T-helper 2 cell treated with Interferon-gamma antibody and Interleukin-4, amounts not matched to agents 5 μg/mL and 100 μg/mL, for 36 hours (primary cell): ENCODE measurements at regions not wholly inside any gene's neighbourhood (a gene's known extent, or its start where the extent isn't known, plus 50 kb on each side); places are given as distances from the start of the nearest gene placed in this dataset.

Source experiments
- DNase-seq: peaks from one replicate; pipeline ENCODE4 v3.0.0; 2021; ENCODE audit warnings: low spot score
- H3K27ac Mint-ChIP-seq: one replicate; pipeline ENCODE4 v1.8.0; 2021; ENCODE audit warnings: mild to moderate bottlenecking, mixed read lengths
- H3K27me3 Mint-ChIP-seq: one replicate; pipeline ENCODE4 v1.8.0; 2021; ENCODE audit warnings: low read depth, mixed read lengths
- H3K36me3 Mint-ChIP-seq: one replicate; pipeline ENCODE4 v1.8.0; 2021; ENCODE audit warnings: low read depth, mixed read lengths
- H3K4me1 Mint-ChIP-seq: one replicate; pipeline ENCODE4 v1.8.0; 2021; ENCODE audit warnings: low read depth, mixed read lengths
- H3K4me3 Mint-ChIP-seq: one replicate; pipeline ENCODE4 v1.8.0; 2022; ENCODE audit warnings: mild to moderate bottlenecking, moderate library complexity, mixed read lengths
- H3K9me3 Mint-ChIP-seq: one replicate; pipeline ENCODE4 v1.8.0; 2021; ENCODE audit warnings: mixed read lengths

GRCh38 chr1:209319549-209319948 lies 264.0 kb upstream of the CAMK1G start:
- Mint-ChIP-seq H3K9me3 (no peaks in the 10 kb centered on the region), H3K4me3 (no peak overlapping the region), H3K27ac (no peak overlapping the region), H3K27me3 (no peaks in the 10 kb centered on the region), H3K36me3 (no peaks in the 10 kb centered on the region), H3K4me1 (no peaks in the 10 kb centered on the region)
- DNase-seq = no peak

GRCh38 chr1:209323743-209324142 lies 259.8 kb upstream of the CAMK1G start:
- H3K4me1 Mint-ChIP-seq = no peaks in the 10 kb centered on the region
- no peak for DNase-seq
- no peak overlapping the region for H3K4me3 Mint-ChIP-seq
- no peak overlapping the region for H3K27ac Mint-ChIP-seq
- no peaks in the 10 kb centered on the region for H3K36me3 Mint-ChIP-seq
- no peaks in the 10 kb centered on the region for H3K27me3 Mint-ChIP-seq
- no peaks in the 10 kb centered on the region for H3K9me3 Mint-ChIP-seq

GRCh38 chr1:209324901-209325871 lies 258.3 kb upstream of the CAMK1G start:
- no peaks in the 10 kb centered on the region for H3K4me1 Mint-ChIP-seq
- no peaks in the 10 kb centered on the region for H3K36me3 Mint-ChIP-seq
- no peaks in the 10 kb centered on the region for H3K9me3 Mint-ChIP-seq
- DNase-seq = no peak
- H3K4me3 Mint-ChIP-seq = no peak overlapping the region
- peaks cover 4% of the 10 kb centered on the region for H3K27me3 Mint-ChIP-seq
- no peak overlapping the region for H3K27ac Mint-ChIP-seq

GRCh38 chr1:209326076-209326475 lies 257.4 kb upstream of the CAMK1G start:
- Mint-ChIP-seq H3K36me3 (no peaks in the 10 kb centered on the region), H3K4me1 (no peaks in the 10 kb centered on the region), H3K27ac (no peak overlapping the region), H3K27me3 (peaks cover 4% of the 10 kb centered on the region), H3K9me3 (no peaks in the 10 kb centered on the region), H3K4me3 (no peak overlapping the region)
- no peak for DNase-seq

- peaks cover 4% of the 10 kb centered on the region for H3K27me3 Mint-ChIP-seq
- no peak for DNase-seq
Measured at GRCh38 chr1:209326831-209327230, 256.7 kb upstream of the CAMK1G start.

GRCh38 chr1:209328196-209328595 lies 255.3 kb upstream of the CAMK1G start:
- Mint-ChIP-seq H3K27ac (no peak overlapping the region), H3K4me3 (no peak overlapping the region), H3K9me3 (no peaks in the 10 kb centered on the region), H3K27me3 (peaks cover 4% of the 10 kb centered on the region), H3K4me1 (no peaks in the 10 kb centered on the region), H3K36me3 (no peaks in the 10 kb centered on the region)
- DNase-seq = no peak

More at GRCh38 chr1:209326831-209327230, 256.7 kb upstream of the CAMK1G start:
- H3K9me3 Mint-ChIP-seq = no peaks in the 10 kb centered on the region
- H3K4me1 Mint-ChIP-seq = no peaks in the 10 kb centered on the region
- H3K27ac Mint-ChIP-seq = no peak overlapping the region
- H3K4me3 Mint-ChIP-seq = no peak overlapping the region
- H3K36me3 Mint-ChIP-seq = no peaks in the 10 kb centered on the region

GRCh38 chr1:209335178-209335577 lies 248.3 kb upstream of the CAMK1G start:
- Mint-ChIP-seq H3K27ac (no peak overlapping the region), H3K9me3 (no peaks in the 10 kb centered on the region), H3K36me3 (no peaks in the 10 kb centered on the region), H3K4me1 (no peaks in the 10 kb centered on the region), H3K27me3 (peaks cover 2% of the 10 kb centered on the region), H3K4me3 (no peak overlapping the region)
- DNase-seq = no peak

GRCh38 chr1:209341146-209341545 lies 242.4 kb upstream of the CAMK1G start:
- Mint-ChIP-seq H3K27ac (no peak overlapping the region), H3K27me3 (peaks cover 5% of the 10 kb centered on the region), H3K4me1 (no peaks in the 10 kb centered on the region), H3K36me3 (no peaks in the 10 kb centered on the region), H3K9me3 (no peaks in the 10 kb centered on the region), H3K4me3 (no peak overlapping the region)
- DNase-seq = no peak

- Mint-ChIP-seq H3K4me1 (no peaks in the 10 kb centered on the region), H3K9me3 (no peaks in the 10 kb centered on the region), H3K36me3 (no peaks in the 10 kb centered on the region), H3K4me3 (no peak overlapping the region), H3K27me3 (peaks cover 7% of the 10 kb centered on the region), H3K27ac (no peak overlapping the region)
- DNase-seq = no peak
Measured at GRCh38 chr1:209341673-209342420, 241.7 kb upstream of the CAMK1G start.

- Mint-ChIP-seq H3K4me1 (no peaks in the 10 kb centered on the region), H3K27me3 (peaks cover 7% of the 10 kb centered on the region), H3K27ac (no peak overlapping the region), H3K4me3 (no peak overlapping the region), H3K36me3 (no peaks in the 10 kb centered on the region), H3K9me3 (no peaks in the 10 kb centered on the region)
- DNase-seq = no peak
Measured at GRCh38 chr1:209342441-209343175, 240.9 kb upstream of the CAMK1G start.

GRCh38 chr1:209343511-209343910 lies 240.0 kb upstream of the CAMK1G start:
- Mint-ChIP-seq H3K27ac (no peak overlapping the region), H3K36me3 (no peaks in the 10 kb centered on the region), H3K4me3 (no peak overlapping the region), H3K27me3 (peaks cover 10% of the 10 kb centered on the region), H3K4me1 (no peaks in the 10 kb centered on the region), H3K9me3 (no peaks in the 10 kb centered on the region)
- DNase-seq = no peak

- no peaks in the 10 kb centered on the region for H3K4me1 Mint-ChIP-seq
- H3K36me3 Mint-ChIP-seq = no peaks in the 10 kb centered on the region
- no peaks in the 10 kb centered on the region for H3K9me3 Mint-ChIP-seq
- no peak for DNase-seq
- H3K27me3 Mint-ChIP-seq = peaks cover 11% of the 10 kb centered on the region
- no peak overlapping the region for H3K27ac Mint-ChIP-seq
- no peak overlapping the region for H3K4me3 Mint-ChIP-seq
Measured at GRCh38 chr1:209344156-209344555, 239.4 kb upstream of the CAMK1G start.

- Mint-ChIP-seq H3K4me3 (no peak overlapping the region), H3K36me3 (no peaks in the 10 kb centered on the region), H3K9me3 (no peaks in the 10 kb centered on the region), H3K27me3 (peaks cover 8% of the 10 kb centered on the region), H3K4me1 (no peaks in the 10 kb centered on the region), H3K27ac (no peak overlapping the region)
- no peak for DNase-seq
Measured at GRCh38 chr1:209349363-209350308, 233.9 kb upstream of the CAMK1G start.
